ENCODE measurements at regions not wholly inside any gene's neighbourhood (a gene's known extent, or its start where the extent isn't known, plus 50 kb on each side); places are given as distances from the start of the nearest gene placed in this dataset.
"Not testable (repeated sequence)": the region's sequence is repeated elsewhere in the genome, so short reads cannot be mapped to it uniquely, and the experiment has no call there.

- ChIA-PET POLR2A (no interaction called here), CTCF (interaction anchor here (1.6 kb wide), 1 partner anchor 12 kb away, joined by 3 read pairs; no protein-coding TSS in a partner anchor)
- TF ChIP-seq, protein P1, sequence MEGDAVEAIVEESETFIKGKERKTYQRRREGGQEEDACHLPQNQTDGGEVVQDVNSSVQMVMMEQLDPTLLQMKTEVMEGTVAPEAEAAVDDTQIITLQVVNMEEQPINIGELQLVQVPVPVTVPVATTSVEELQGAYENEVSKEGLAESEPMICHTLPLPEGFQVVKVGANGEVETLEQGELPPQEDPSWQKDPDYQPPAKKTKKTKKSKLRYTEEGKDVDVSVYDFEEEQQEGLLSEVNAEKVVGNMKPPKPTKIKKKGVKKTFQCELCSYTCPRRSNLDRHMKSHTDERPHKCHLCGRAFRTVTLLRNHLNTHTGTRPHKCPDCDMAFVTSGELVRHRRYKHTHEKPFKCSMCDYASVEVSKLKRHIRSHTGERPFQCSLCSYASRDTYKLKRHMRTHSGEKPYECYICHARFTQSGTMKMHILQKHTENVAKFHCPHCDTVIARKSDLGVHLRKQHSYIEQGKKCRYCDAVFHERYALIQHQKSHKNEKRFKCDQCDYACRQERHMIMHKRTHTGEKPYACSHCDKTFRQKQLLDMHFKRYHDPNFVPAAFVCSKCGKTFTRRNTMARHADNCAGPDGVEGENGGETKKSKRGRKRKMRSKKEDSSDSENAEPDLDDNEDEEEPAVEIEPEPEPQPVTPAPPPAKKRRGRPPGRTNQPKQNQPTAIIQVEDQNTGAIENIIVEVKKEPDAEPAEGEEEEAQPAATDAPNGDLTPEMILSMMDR (IDR thresholded peaks at IDR 0.05; ENCODE audit: insufficient read depth, low read length, missing control alignments), result no peak
- H3K4me3 ChIP-seq (ENCODE audit: low read depth, low read length), result no peak overlapping the region
- no peak for DNase-seq (ENCODE audit: low read depth, low spot score)
Measured at GRCh38 chr14:38363217-38363616, 107.3 kb upstream of the CLEC14A start.

GRCh38 chr14:38357557-38357956 lies 101.7 kb upstream of the CLEC14A start:
- POLR2A ChIA-PET, result interaction anchor here (0.5 to 0.7 kb wide), 4 partner anchors 9 to 259 kb away, joined by 3 to 4 read pairs (median 3); no protein-coding TSS in a partner anchor
- peak; percentile 69 for DNase-seq (ENCODE audit: low read depth, low spot score)
- TF ChIP-seq, protein P1 (IDR thresholded peaks at IDR 0.05; ENCODE audit: insufficient read depth, low read length, missing control alignments), result no peak
- H3K4me3 ChIP-seq (ENCODE audit: low read depth, low read length), result no peak overlapping the region
- CTCF ChIA-PET, result interaction anchor here (0.7 to 1.5 kb wide), 4 partner anchors 10 to 510 kb away, joined by 3 to 4 read pairs (median 4); no protein-coding TSS in a partner anchor

DNA sequence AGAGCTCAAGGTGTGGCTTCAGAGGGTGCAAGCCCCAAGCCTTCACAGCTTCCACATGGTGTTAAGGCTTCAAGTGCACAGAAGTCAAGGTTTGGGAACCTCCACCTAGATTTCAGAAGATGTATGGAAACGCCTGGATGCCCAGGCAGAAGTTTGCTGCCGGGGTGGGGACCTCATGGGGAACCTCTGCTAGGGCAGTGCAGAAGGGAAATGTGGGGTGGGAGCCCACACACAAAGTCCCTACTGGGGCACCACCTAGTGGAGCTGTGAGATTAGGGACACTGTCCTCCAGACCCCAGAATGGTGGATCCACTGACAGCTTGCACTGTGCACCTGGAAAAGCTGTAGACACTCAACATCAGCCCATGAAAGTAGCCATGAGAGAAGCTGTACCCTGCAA lies 99.6 kb upstream of the CLEC14A start:
- DNase-seq (ENCODE audit: low read depth, low spot score); H3K4me3 ChIP-seq (ENCODE audit: low read depth, low read length); POLR2A ChIA-PET: not testable (repeated sequence)
- CTCF ChIA-PET, result interaction anchor here (1.3 kb wide), 1 partner anchor 15 kb away, joined by 3 read pairs; no protein-coding TSS in a partner anchor

DNA sequence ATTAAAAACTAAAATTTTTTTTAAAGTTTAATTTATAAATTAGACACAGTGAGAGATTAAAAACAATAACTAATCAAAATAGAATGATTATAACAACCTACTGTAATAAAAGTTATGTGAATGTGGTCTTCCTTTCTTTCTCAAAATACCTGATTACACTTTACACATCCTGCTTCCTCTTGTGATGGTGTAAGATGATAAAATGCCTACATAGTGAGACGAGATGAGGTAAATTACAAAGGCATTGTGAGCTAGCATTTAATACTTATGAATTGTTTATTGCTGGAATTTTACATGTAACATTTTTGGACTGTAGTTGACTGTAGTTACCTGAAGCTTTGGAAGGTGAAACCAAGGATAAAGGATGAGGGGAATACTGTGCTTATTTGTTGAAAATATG lies 94.2 kb upstream of the CLEC14A start:
- ChIA-PET POLR2A (no interaction called here), CTCF (interaction anchor here (1.2 kb wide), 1 partner anchor 15 kb away, joined by 3 read pairs; no protein-coding TSS in a partner anchor)
- no peak overlapping the region for H3K4me3 ChIP-seq (ENCODE audit: low read depth, low read length)

DNA sequence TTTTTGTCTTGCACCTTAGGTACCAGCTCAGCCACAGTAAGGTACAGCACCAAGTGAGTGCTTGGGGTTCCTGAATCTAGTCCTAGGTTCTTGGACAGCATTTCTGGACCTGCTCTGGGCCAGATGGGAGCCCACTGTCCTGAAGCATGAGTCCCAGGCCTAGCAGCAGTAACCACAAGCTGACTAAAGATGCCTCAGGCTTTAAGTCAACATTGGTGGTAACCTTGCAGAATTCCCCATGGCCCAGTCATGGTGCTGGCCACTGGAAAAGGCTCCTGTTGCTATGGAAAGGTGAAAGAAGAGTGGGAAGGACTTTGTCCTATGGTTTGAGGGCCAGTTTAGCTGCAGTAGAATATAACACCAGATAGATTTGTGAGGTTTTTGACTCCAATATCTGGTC lies 86.9 kb upstream of the CLEC14A start:
- DNase-seq (ENCODE audit: low read depth, low spot score), result peak; percentile 65
- ChIA-PET CTCF (interaction anchor here (0.9 to 1.3 kb wide), 2 partner anchors 14 to 15 kb away, joined by 3 to 4 read pairs; no protein-coding TSS in a partner anchor), POLR2A (interaction anchor here (1.5 kb wide), 1 partner anchor 134 kb away, joined by 6 read pairs; no protein-coding TSS in a partner anchor)
- no peak overlapping the region for H3K4me3 ChIP-seq (ENCODE audit: low read depth, low read length)
- TF ChIP-seq, protein P1 (IDR thresholded peaks at IDR 0.05; ENCODE audit: insufficient read depth, low read length, missing control alignments), result no peak

More for the DNA sequence above, 94.2 kb upstream of the CLEC14A start:
- DNase-seq (ENCODE audit: low read depth, low spot score), result no peak
- TF ChIP-seq, protein P1 (IDR thresholded peaks at IDR 0.05; ENCODE audit: insufficient read depth, low read length, missing control alignments), result no peak

GRCh38 chr14:38339696-38340095 lies 83.8 kb upstream of the CLEC14A start:
- no peak overlapping the region for H3K4me3 ChIP-seq (ENCODE audit: low read depth, low read length)
- DNase-seq (ENCODE audit: low read depth, low spot score), result peak; percentile 64
- CTCF ChIA-PET, result no interaction called here
- POLR2A ChIA-PET, result no interaction called here
- TF ChIP-seq, protein P1 (IDR thresholded peaks at IDR 0.05; ENCODE audit: insufficient read depth, low read length, missing control alignments), result no peak

DNA sequence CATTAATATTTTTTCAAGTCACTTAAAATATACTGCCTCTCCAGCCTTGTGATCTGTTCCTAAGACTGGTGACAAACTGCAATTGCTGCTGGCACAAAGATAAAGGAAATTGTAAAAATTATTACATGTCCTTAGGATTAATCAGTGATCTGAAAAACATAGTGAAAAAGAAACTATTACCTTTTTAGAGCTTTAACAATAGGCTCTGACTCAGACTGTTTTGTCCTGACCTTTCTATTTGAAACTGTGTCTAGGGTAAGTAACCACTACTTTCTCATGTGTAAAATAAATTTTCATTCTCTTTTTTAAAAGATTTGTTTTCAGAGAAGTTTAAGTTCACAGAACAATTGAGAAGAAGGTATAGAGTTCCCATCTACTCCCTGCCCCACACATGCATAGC lies 80.4 kb upstream of the CLEC14A start:
- DNase-seq (ENCODE audit: low read depth, low spot score), result no peak
- H3K4me3 ChIP-seq (ENCODE audit: low read depth, low read length), result no peak overlapping the region
- TF ChIP-seq, protein P1 (IDR thresholded peaks at IDR 0.05; ENCODE audit: insufficient read depth, low read length, missing control alignments), result no peak
- ChIA-PET POLR2A (no interaction called here), CTCF (no interaction called here)
